H1 (cell line): ENCODE measurements at regions not wholly inside any gene's neighbourhood (a gene's known extent, or its start where the extent isn't known, plus 50 kb on each side); places are given as distances from the start of the nearest gene placed in this dataset.

Source experiments
- CTCF ChIA-PET: fragments of 300-600 bp; sonication (Branson Sonifier 250); formaldehyde crosslinking; loops from one replicate; lab custom pipeline; 2021; ENCODE audit not compliant: partially characterized antibody; lab: Charles Lee
- POLR2A ChIA-PET: fragments of 300-600 bp; sonication (Branson Sonifier 250); formaldehyde crosslinking; loops from one replicate; lab custom pipeline; 2021; ENCODE audit warnings: inconsistent platforms; ENCODE audit not compliant: partially characterized antibody; lab: Charles Lee
- DNase-seq, 2 experiments: peaks; one replicate each; pipeline versions ENCODE4 v3.0.0 to v3.0.0-alpha.2; 2010 to 2022; ENCODE audit warnings: low spot score in 2 of 2, low read depth in 1 of 2, mixed read lengths in 1 of 2
- FAIRE-seq: peaks from 2 replicates; lab custom pipeline; 2011; peaks lifted over from hg19 to GRCh38; lab: Jason Lieb, UNC
- H2AFZ ChIP-seq: 2 replicates; pipeline ENCODE4 v1.8.1; 2012; ENCODE audit warnings: low read length, inconsistent platforms
- H2AK5ac ChIP-seq: 2 replicates; pipeline ENCODE4 v1.6.1; 2013; ENCODE audit warnings: low read depth, low read length
- H2BK120ac ChIP-seq: replicated peaks from 2 replicates; pipeline ENCODE3; 2013; ENCODE audit warnings: low read depth, low read length, inconsistent platforms
- H2BK12ac ChIP-seq: 2 replicates; pipeline ENCODE4 v1.6.1; 2013; ENCODE audit warnings: low read depth, low read length
- H2BK15ac ChIP-seq: 2 replicates; pipeline ENCODE4 v1.6.1; 2013; ENCODE audit warnings: low read length
- H2BK20ac ChIP-seq: 2 replicates; pipeline ENCODE4 v1.6.1; 2013; ENCODE audit warnings: low read length
- H2BK5ac ChIP-seq: 2 replicates; pipeline ENCODE4 v1.6.1; 2013; ENCODE audit warnings: low read depth, low read length
- H3K14ac ChIP-seq: 2 replicates; pipeline ENCODE4 v1.6.1; 2013; ENCODE audit warnings: inconsistent platforms; ENCODE audit not compliant: insufficient read length
- H3K18ac ChIP-seq: 2 replicates; pipeline ENCODE4 v1.6.1; 2013; ENCODE audit warnings: low read length; ENCODE audit errors: extremely low read depth
- H3K23ac ChIP-seq: 2 replicates; pipeline ENCODE4 v1.6.1; 2013; ENCODE audit warnings: inconsistent platforms; ENCODE audit not compliant: insufficient read length
- H3K23me2 ChIP-seq: 2 replicates; pipeline ENCODE4 v1.6.1; 2013; ENCODE audit warnings: low read depth, low read length
- H3K27ac ChIP-seq: 2 replicates; pipeline ENCODE4 v1.6.1; 2011; ENCODE audit warnings: low read depth, low read length, inconsistent platforms
- H3K27me3 ChIP-seq, 4 experiments: replicated peaks in 1 of 4; 1 replicate in 1 of 4; 2 replicates in 3 of 4; pipeline versions ENCODE4 v1.6.1 to v1.8.1; 2011 to 2013; ENCODE audit warnings: low read length in 3 of 4, mild to moderate bottlenecking in 3 of 4, inconsistent platforms in 2 of 4, mixed read lengths in 2 of 4, moderate library complexity in 1 of 4; ENCODE audit not compliant: control insufficient read depth in 3 of 4, insufficient read depth in 3 of 4; ENCODE audit errors: extremely low read depth in 1 of 4
- H3K36me3 ChIP-seq, 4 experiments: 2 replicates each; pipeline versions ENCODE4 v1.6.1 to v1.8.1; 2011 to 2013; ENCODE audit warnings: mild to moderate bottlenecking in 4 of 4, low read length in 3 of 4, moderate library complexity in 2 of 4, control low read depth in 1 of 4, inconsistent platforms in 1 of 4; ENCODE audit not compliant: insufficient read depth in 4 of 4, control insufficient read depth in 2 of 4
- H3K4ac ChIP-seq: replicated peaks from 2 replicates; pipeline ENCODE3; 2013; ENCODE audit warnings: low read length, low read depth, mixed read lengths, inconsistent platforms; ENCODE audit not compliant: insufficient read length
- H3K4me1 ChIP-seq, 4 experiments: replicated peaks in 1 of 4; 1 replicate in 1 of 4; 2 replicates in 3 of 4; pipeline versions ENCODE4 v1.6.1 to v1.8.1; 2011 to 2013; ENCODE audit warnings: low read length in 3 of 4, inconsistent platforms in 2 of 4, mixed read lengths in 1 of 4; ENCODE audit not compliant: insufficient read depth in 4 of 4, control insufficient read depth in 3 of 4
- H3K4me2 ChIP-seq, 2 experiments: 2 replicates each; pipeline versions ENCODE4 v1.6.1 to v1.8.1; 2011 to 2013; ENCODE audit warnings: low read depth in 2 of 2, low read length in 2 of 2, control low read depth in 1 of 2, inconsistent platforms in 1 of 2, mild to moderate bottlenecking in 1 of 2; ENCODE audit not compliant: insufficient read depth in 1 of 2
- H3K4me3 ChIP-seq, 4 experiments: fragments of 200-600, 300-600 bp in 1 of 4; sonication (generic), shearing (Covaris generic), sonication (Bioruptor Twin) in 1 of 4; 2 replicates each; pipeline versions ENCODE4 v1.5.1 to v1.8.1; 2011 to 2016; ENCODE audit warnings: low read length in 4 of 4, low read depth in 3 of 4, control low read depth in 2 of 4, inconsistent platforms in 2 of 4, mild to moderate bottlenecking in 2 of 4, mixed read lengths in 1 of 4, moderate library complexity in 1 of 4; ENCODE audit not compliant: insufficient read depth in 2 of 4; ENCODE audit errors: extremely low read depth in 1 of 4
- H3K56ac ChIP-seq: replicated peaks from 2 replicates; pipeline ENCODE3; 2013; ENCODE audit warnings: low read depth, mild to moderate bottlenecking, mixed read lengths, low read length, inconsistent platforms; ENCODE audit not compliant: insufficient read length
- H3K79me1 ChIP-seq: 2 replicates; pipeline ENCODE4 v1.6.1; 2013; ENCODE audit warnings: low read depth, low read length, control low read depth
- H3K79me2 ChIP-seq, 2 experiments: 2 replicates each; pipeline versions ENCODE4 v1.6.1 to v1.8.1; 2012 to 2013; ENCODE audit warnings: low read length in 2 of 2, mild to moderate bottlenecking in 2 of 2, inconsistent platforms in 1 of 2; ENCODE audit not compliant: insufficient read depth in 2 of 2, control insufficient read depth in 1 of 2
- H3K9ac ChIP-seq, 4 experiments: replicated peaks in 1 of 4; 1 replicate in 1 of 4; 2 replicates in 3 of 4; pipeline versions ENCODE4 v1.6.1 to v1.8.1; 2011 to 2013; ENCODE audit warnings: low read depth in 3 of 4, low read length in 3 of 4, control low read depth in 2 of 4, mild to moderate bottlenecking in 2 of 4, moderate library complexity in 2 of 4, inconsistent platforms in 1 of 4; ENCODE audit errors: extremely low read depth in 1 of 4
- H3K9me3 ChIP-seq, 2 experiments: 2 replicates each; pipeline versions ENCODE4 v1.6.1 to v1.8.1; 2012 to 2013; ENCODE audit warnings: mild to moderate bottlenecking in 2 of 2, moderate library complexity in 2 of 2, control low read depth in 1 of 2, inconsistent platforms in 1 of 2, low read depth in 1 of 2, low read length in 1 of 2, mixed read lengths in 1 of 2; ENCODE audit not compliant: insufficient read depth in 2 of 2
- H4K20me1 ChIP-seq, 2 experiments: replicated peaks in 1 of 2; 2 replicates each; pipeline versions ENCODE3 to v1.8.1; 2011 to 2013; ENCODE audit warnings: inconsistent platforms in 2 of 2, low read length in 2 of 2, mild to moderate bottlenecking in 1 of 2; ENCODE audit not compliant: insufficient read depth in 2 of 2, control insufficient read depth in 1 of 2
- H4K5ac ChIP-seq: 2 replicates; pipeline ENCODE4 v1.6.1; 2013; ENCODE audit warnings: low read length, low read depth, mixed read lengths, inconsistent platforms; ENCODE audit not compliant: insufficient read length
- H4K8ac ChIP-seq: 2 replicates; pipeline ENCODE4 v1.8.0; 2013; ENCODE audit warnings: mild to moderate bottlenecking, moderate library complexity, low read length, inconsistent platforms; ENCODE audit not compliant: insufficient read depth; ENCODE audit errors: extremely low read depth
- H4K91ac ChIP-seq: replicated peaks from 2 replicates; pipeline ENCODE3; 2013; ENCODE audit warnings: low read length, mixed read lengths, inconsistent platforms; ENCODE audit not compliant: insufficient read length
- BRCA1 ChIP-seq: IDR thresholded peaks from 2 replicates; pipeline ENCODE4 v1.6.1; 2012; ENCODE audit warnings: low read depth, low read length, improper control_type of control experiment
- CEBPB ChIP-seq: IDR thresholded peaks from 2 replicates; pipeline ENCODE4 v1.6.1; 2012; ENCODE audit warnings: low read depth, low read length
- EZH2 ChIP-seq: fragments of 200-600 bp; sonication (generic); IDR thresholded peaks from 2 replicates; pipeline ENCODE4 v1.7.1; 2012; ENCODE audit warnings: low read depth, mild to moderate bottlenecking, moderate library complexity, low read length, inconsistent platforms; ENCODE audit not compliant: severe bottlenecking
- KDM4A ChIP-seq: IDR thresholded peaks from one replicate; pipeline ENCODE4 v1.7.1; 2012; ENCODE audit warnings: low read depth, mild to moderate bottlenecking, moderate library complexity, low read length, inconsistent platforms; ENCODE audit not compliant: severe bottlenecking
- NRF1 ChIP-seq: IDR thresholded peaks from 2 replicates; pipeline ENCODE4 v1.6.1; 2011; ENCODE audit warnings: mild to moderate bottlenecking, low read depth, low read length, improper control_type of control experiment
- PHF8 ChIP-seq: fragments of 200-600 bp; sonication (generic); conservative IDR thresholded peaks from 2 replicates; pipeline ENCODE4 v1.7.1; 2012; ENCODE audit warnings: low read depth, mild to moderate bottlenecking, inconsistent platforms, low read length, moderate library complexity
- RAD21 ChIP-seq, 2 experiments: IDR thresholded peaks in 1 of 2; conservative IDR thresholded peaks in 1 of 2; 2 replicates each; pipeline ENCODE4 v1.6.1; 2011; ENCODE audit warnings: low read depth in 2 of 2, low read length in 2 of 2, improper control_type of control experiment in 1 of 2, inconsistent platforms in 1 of 2, mild to moderate bottlenecking in 1 of 2, moderate library complexity in 1 of 2
- SIX5 ChIP-seq: IDR thresholded peaks from 2 replicates; pipeline ENCODE4 v1.6.1; 2011; ENCODE audit warnings: mild to moderate bottlenecking, low read depth, low read length
- SP1 ChIP-seq: IDR thresholded peaks from 2 replicates; pipeline ENCODE4 v1.6.1; 2011; ENCODE audit warnings: low read depth, low read length
- SRF ChIP-seq: IDR thresholded peaks from 2 replicates; pipeline ENCODE4 v1.6.1; 2011; ENCODE audit warnings: mild to moderate bottlenecking, low read depth, low read length, moderate library complexity
- SUZ12 ChIP-seq: fragments of 200-600 bp; sonication (generic); IDR thresholded peaks from 2 replicates; pipeline ENCODE4 v1.6.1; 2012; ENCODE audit warnings: mild to moderate bottlenecking, inconsistent platforms, low read length, moderate library complexity, mixed read lengths
- WGBS, 2 experiments: shearing (Covaris generic) in 1 of 2; methylation state at CpG; one replicate each; pipeline versions ENCODE4 v1.1.6 to v1.1.7; 2013 to 2015; ENCODE audit warnings: low lambda C conversion rate in 2 of 2, mixed read lengths in 2 of 2, inconsistent platforms in 1 of 2, low coverage in 1 of 2, missing lambda C conversion rate in 1 of 2; ENCODE audit not compliant: insufficient replicate concordance in 2 of 2, insufficient coverage in 1 of 2, insufficient read length in 1 of 2; ENCODE audit errors: extremely low coverage in 1 of 2, missing lambda C conversion rate in 1 of 2; 5-methylcytosine and 5-hydroxymethylcytosine counted together
- TF ChIP-seq, protein P1 (sequence below): IDR thresholded peaks from 2 replicates; pipeline ENCODE4 v1.6.1; 2012; ENCODE audit warnings: inconsistent platforms
- TF ChIP-seq, protein P2 (sequence below): IDR thresholded peaks from 2 replicates; pipeline ENCODE4 v1.6.1; 2011; ENCODE audit warnings: low read length, improper control_type of control experiment

DNA sequence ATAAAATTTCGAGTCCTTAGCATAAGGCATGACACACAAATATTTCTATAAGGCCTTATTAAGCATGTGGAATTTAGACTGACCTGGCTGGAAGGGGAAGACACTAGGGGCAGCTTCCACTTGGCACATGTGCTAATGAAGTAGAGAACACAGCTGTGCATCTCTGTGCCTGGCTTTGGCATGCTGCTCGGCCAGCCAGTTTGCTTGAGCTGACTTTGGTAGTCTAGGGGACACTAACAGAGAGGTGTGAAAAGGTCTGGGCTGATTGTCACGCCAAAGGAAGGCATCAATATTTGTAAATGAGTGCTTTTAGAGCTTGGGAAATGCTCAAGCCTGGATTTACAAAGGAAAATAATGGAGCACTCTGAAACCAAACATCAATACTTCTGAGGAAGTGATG, 723.7 kb downstream of the PRELID2 start:
- ChIA-PET CTCF (interaction anchor here (1.3 kb wide), 1 partner anchor 9 kb away, joined by 3 read pairs; no protein-coding TSS in a partner anchor), POLR2A (no interaction called here)
- H3K18ac ChIP-seq, result no peak overlapping the region
- no peak overlapping the region for H2AK5ac ChIP-seq
- no peak overlapping the region for H3K4me2 ChIP-seq
- H2BK20ac ChIP-seq, result no peak overlapping the region
- H2AFZ ChIP-seq, result no peak overlapping the region
- no peak overlapping the region for H3K9ac ChIP-seq
- 97% methylated on average over 3 of the region's 3 CpGs; no CpG with 5 or more reads in 1 of the 2 experiments for WGBS, 2 experiments
- H3K79me2 ChIP-seq, result no peaks in the 10 kb centered on the region
- H3K56ac ChIP-seq, result no peak overlapping the region
- H3K4ac ChIP-seq, result no peak overlapping the region
- H4K5ac ChIP-seq, result no peak overlapping the region
- no peak overlapping the region for H2BK5ac ChIP-seq
- H4K20me1 ChIP-seq, result no peaks in the 10 kb centered on the region
- H3K23me2 ChIP-seq, result no peaks in the 10 kb centered on the region
- H3K79me1 ChIP-seq, result no peaks in the 10 kb centered on the region
- peak overlapping the region; percentile 20; the same call in 1 of the 2 replicates for H2BK12ac ChIP-seq
- peaks cover 0 to 3% (median 1%) of the 10 kb centered on the region in 4 experiments; a peak in 1 of 7 replicates for H3K4me1 ChIP-seq
- H4K91ac ChIP-seq, result no peak overlapping the region
- H3K14ac ChIP-seq, result no peak overlapping the region
- no peak overlapping the region for H3K4me3 ChIP-seq
- no peaks in the 10 kb centered on the region for H3K36me3 ChIP-seq
- no peaks in the 10 kb centered on the region for H3K27me3 ChIP-seq
- DNase-seq (no peak), FAIRE-seq (no peak)
- H4K8ac ChIP-seq, result no peak overlapping the region
- no peak overlapping the region for H2BK120ac ChIP-seq
- no peaks in the 10 kb centered on the region for H3K9me3 ChIP-seq
- H2BK15ac ChIP-seq, result no peak overlapping the region
- no peak overlapping the region for H3K27ac ChIP-seq
- H3K23ac ChIP-seq, result no peak overlapping the region
- TF ChIP-seq EZH2, result no peak
- TF ChIP-seq SIX5, result no peak
- no peak for TF ChIP-seq SUZ12
- TF ChIP-seq KDM4A, result no peak
- TF ChIP-seq, protein P1, sequence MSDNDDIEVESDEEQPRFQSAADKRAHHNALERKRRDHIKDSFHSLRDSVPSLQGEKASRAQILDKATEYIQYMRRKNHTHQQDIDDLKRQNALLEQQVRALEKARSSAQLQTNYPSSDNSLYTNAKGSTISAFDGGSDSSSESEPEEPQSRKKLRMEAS, result no peak
- no peak for TF ChIP-seq RAD21 (IDR thresholded peaks at IDR 0.05 in 1 of 2, conservative IDR thresholded peaks at IDR 0.05 in 1 of 2; ENCODE audit: low read depth in 2 of 2, low read length in 2 of 2)
- TF ChIP-seq BRCA1, result no peak
- TF ChIP-seq SRF, result no peak
- TF ChIP-seq SP1, result no peak
- TF ChIP-seq, protein P2, sequence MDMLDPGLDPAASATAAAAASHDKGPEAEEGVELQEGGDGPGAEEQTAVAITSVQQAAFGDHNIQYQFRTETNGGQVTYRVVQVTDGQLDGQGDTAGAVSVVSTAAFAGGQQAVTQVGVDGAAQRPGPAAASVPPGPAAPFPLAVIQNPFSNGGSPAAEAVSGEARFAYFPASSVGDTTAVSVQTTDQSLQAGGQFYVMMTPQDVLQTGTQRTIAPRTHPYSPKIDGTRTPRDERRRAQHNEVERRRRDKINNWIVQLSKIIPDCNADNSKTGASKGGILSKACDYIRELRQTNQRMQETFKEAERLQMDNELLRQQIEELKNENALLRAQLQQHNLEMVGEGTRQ, result no peak
- no peak for TF ChIP-seq PHF8
- no peak for TF ChIP-seq NRF1
- TF ChIP-seq CEBPB, result no peak
